ENCODE measurements at regions not wholly inside any gene's neighbourhood (a gene's known extent, or its start where the extent isn't known, plus 50 kb on each side); places are given as distances from the start of the nearest gene placed in this dataset.

DNA sequence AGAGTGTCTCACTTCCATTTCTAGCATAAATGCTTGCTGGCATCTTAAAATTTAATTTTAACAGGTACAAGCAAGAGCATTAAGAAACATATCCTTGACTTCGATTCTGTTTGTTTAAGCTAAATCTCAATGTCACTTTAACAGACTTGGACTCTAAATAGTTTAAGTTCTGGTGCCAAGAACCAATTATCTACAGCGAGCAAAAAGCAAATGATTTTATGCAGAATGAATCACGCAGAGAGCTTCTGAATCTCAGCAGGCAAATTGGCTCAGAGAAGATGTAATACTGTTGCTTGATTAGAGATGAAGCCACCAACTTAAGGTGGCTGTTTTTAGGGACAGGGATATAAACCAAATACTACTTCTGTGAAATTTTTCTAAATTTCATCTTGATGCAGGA lies 117.0 kb upstream of the PLD5 start:
- H3K4me1 ChIP-seq = no peaks in the 10 kb centered on the region
- intact Hi-C loops (cut with micrococcal nuclease; ENCODE audit: unreplicated experiment) = loop anchor here (10.0 kb wide), 1 partner anchor 177 kb away; no protein-coding TSS in a partner anchor
- POLR2A ChIA-PET = no interaction called here
- DNase-seq = no peak
- Mint-ChIP-seq H3K4me1 (ENCODE audit: low read depth, unreplicated experiment) (no peaks in the 10 kb centered on the region), H3K27ac (ENCODE audit: unreplicated experiment) (no peak overlapping the region), H3K36me3 (ENCODE audit: insufficient read depth, unreplicated experiment) (no peaks in the 10 kb centered on the region), H3K4me3 (ENCODE audit: unreplicated experiment) (no peak overlapping the region), H3K27me3 (ENCODE audit: insufficient read depth, unreplicated experiment) (no peaks in the 10 kb centered on the region), H3K9me3 (ENCODE audit: unreplicated experiment) (no peaks in the 10 kb centered on the region)
- no peak for TF ChIP-seq CTCF (IDR thresholded peaks at IDR 0.05; ENCODE audit: insufficient read depth in 1 of 2, low read depth in 1 of 2, low read length in 1 of 2, severe bottlenecking in 1 of 2, unreplicated experiment in 1 of 2)
- no TSS peak for BruUV-seq (replicated peaks)
- CTCF ChIA-PET = interaction anchor here (0.6 to 0.9 kb wide), 2 partner anchors 141 to 173 kb away, joined by 3 read pairs; no protein-coding TSS in a partner anchor
- H3K9me3 ChIP-seq = no peaks in the 10 kb centered on the region
- no peaks in the 10 kb centered on the region for H3K36me3 ChIP-seq (ENCODE audit: control insufficient read depth, insufficient read depth, low read length)
- no peak overlapping the region for H3K4me3 ChIP-seq (ENCODE audit: low read depth, low read length)
- H3K27me3 ChIP-seq (replicated peaks; ENCODE audit: control insufficient read depth, insufficient read depth, low read length) = no peaks in the 10 kb centered on the region

GRCh38 chr1:242639104-242639503 lies 114.6 kb upstream of the PLD5 start:
- ChIA-PET CTCF (no interaction called here), POLR2A (no interaction called here)
- no TSS peak for BruUV-seq (replicated peaks)
- H3K27me3 Mint-ChIP-seq (ENCODE audit: insufficient read depth, unreplicated experiment) = no peaks in the 10 kb centered on the region
- no peak overlapping the region for H3K4me3 Mint-ChIP-seq (ENCODE audit: unreplicated experiment)
- H3K9me3 Mint-ChIP-seq (ENCODE audit: unreplicated experiment) = no peaks in the 10 kb centered on the region
- no peak overlapping the region for H3K4me3 ChIP-seq (ENCODE audit: low read depth, low read length)
- H3K27ac Mint-ChIP-seq (ENCODE audit: unreplicated experiment) = no peak overlapping the region
- H3K27me3 ChIP-seq (replicated peaks; ENCODE audit: control insufficient read depth, insufficient read depth, low read length) = no peaks in the 10 kb centered on the region
- no peaks in the 10 kb centered on the region for H3K4me1 ChIP-seq
- intact Hi-C loops (cut with micrococcal nuclease; ENCODE audit: unreplicated experiment) = no loop called here
- TF ChIP-seq CTCF (IDR thresholded peaks at IDR 0.05; ENCODE audit: insufficient read depth in 1 of 2, low read depth in 1 of 2, low read length in 1 of 2, severe bottlenecking in 1 of 2, unreplicated experiment in 1 of 2) = no peak
- H3K4me1 Mint-ChIP-seq (ENCODE audit: low read depth, unreplicated experiment) = no peaks in the 10 kb centered on the region
- H3K36me3 Mint-ChIP-seq (ENCODE audit: insufficient read depth, unreplicated experiment) = no peaks in the 10 kb centered on the region
- no peaks in the 10 kb centered on the region for H3K36me3 ChIP-seq (ENCODE audit: control insufficient read depth, insufficient read depth, low read length)
- no peak for DNase-seq
- no peaks in the 10 kb centered on the region for H3K9me3 ChIP-seq

- Histone ChIP-seq H3K4me1 (no peaks in the 10 kb centered on the region), H3K4me3 (ENCODE audit: low read depth, low read length) (no peak overlapping the region), H3K27me3 (replicated peaks; ENCODE audit: control insufficient read depth, insufficient read depth, low read length) (no peaks in the 10 kb centered on the region), H3K9me3 (no peaks in the 10 kb centered on the region), H3K36me3 (ENCODE audit: control insufficient read depth, insufficient read depth, low read length) (no peaks in the 10 kb centered on the region)
- no peaks in the 10 kb centered on the region for H3K27me3 Mint-ChIP-seq (ENCODE audit: insufficient read depth, unreplicated experiment)
- H3K36me3 Mint-ChIP-seq (ENCODE audit: insufficient read depth, unreplicated experiment) = no peaks in the 10 kb centered on the region
- ChIA-PET CTCF (no interaction called here), POLR2A (no interaction called here)
- no peak for DNase-seq
- H3K27ac Mint-ChIP-seq (ENCODE audit: unreplicated experiment) = no peak overlapping the region
- BruUV-seq (replicated peaks) = no TSS peak
- no peak overlapping the region for H3K4me3 Mint-ChIP-seq (ENCODE audit: unreplicated experiment)
- H3K9me3 Mint-ChIP-seq (ENCODE audit: unreplicated experiment) = no peaks in the 10 kb centered on the region
- H3K4me1 Mint-ChIP-seq (ENCODE audit: low read depth, unreplicated experiment) = no peaks in the 10 kb centered on the region
- intact Hi-C loops (cut with micrococcal nuclease; ENCODE audit: unreplicated experiment) = no loop called here
- no peak for TF ChIP-seq CTCF (IDR thresholded peaks at IDR 0.05; ENCODE audit: insufficient read depth in 1 of 2, low read depth in 1 of 2, low read length in 1 of 2, severe bottlenecking in 1 of 2, unreplicated experiment in 1 of 2)
These were observed 110.2 kb upstream of the PLD5 start for GRCh38 chr1:242634732-242635131.

Data from Caco-2 (cell line).